ENCODE measurements at regions not wholly inside any gene's neighbourhood (a gene's known extent, or its start where the extent isn't known, plus 50 kb on each side); places are given as distances from the start of the nearest gene placed in this dataset.

- DNase-seq (ENCODE audit: low spot score in 2 of 2): peak in 1 of 2 donors; percentile 15
- intact Hi-C loops (cut with DNase I; ENCODE audit: low total_unique reads): no loop called here
- WGBS, 2 donors: 40 to 43% methylated on average over 12 of the region's 12 CpGs
- H3K4me3 ChIP-seq (ENCODE audit: low read depth, poor library complexity, severe bottlenecking): no peak overlapping the region
- TF ChIP-seq CTCF (IDR thresholded peaks at IDR 0.05) (no peak), POLR2A (IDR thresholded peaks at IDR 0.05) (no peak)
Measured at GRCh38 chr4:79623021-79623870, 215.2 kb upstream of the GK2 start.

GRCh38 chr4:79621061-79621460, 213.0 kb upstream of the GK2 start:
- intact Hi-C loops (cut with DNase I; ENCODE audit: low total_unique reads): no loop called here
- H3K4me3 ChIP-seq (ENCODE audit: low read depth, poor library complexity, severe bottlenecking): no peak overlapping the region
- DNase-seq (ENCODE audit: low spot score in 2 of 2): no peak
- no peak for TF ChIP-seq CTCF (IDR thresholded peaks at IDR 0.05)
- TF ChIP-seq POLR2A (IDR thresholded peaks at IDR 0.05): no peak
- WGBS, 2 donors: 86 to 90% methylated on average over 1 of the region's 1 CpG

- intact Hi-C loops (cut with DNase I; ENCODE audit: low total_unique reads): no loop called here
- no peak overlapping the region for H3K4me3 ChIP-seq (ENCODE audit: low read depth, poor library complexity, severe bottlenecking)
- TF ChIP-seq POLR2A (IDR thresholded peaks at IDR 0.05): no peak
- no peak for TF ChIP-seq CTCF (IDR thresholded peaks at IDR 0.05)
- DNase-seq (ENCODE audit: low spot score in 2 of 2): no peak
Measured at GRCh38 chr4:79620617-79621016, 212.6 kb upstream of the GK2 start.

- intact Hi-C loops (cut with DNase I; ENCODE audit: low total_unique reads): no loop called here
- 58 to 60% methylated on average over 3 of the region's 3 CpGs for WGBS, 2 donors
- no peak for DNase-seq (ENCODE audit: low spot score in 2 of 2)
- no peak overlapping the region for H3K4me3 ChIP-seq (ENCODE audit: low read depth, poor library complexity, severe bottlenecking)
- TF ChIP-seq POLR2A (IDR thresholded peaks at IDR 0.05) (no peak), CTCF (IDR thresholded peaks at IDR 0.05) (no peak)
Measured at GRCh38 chr4:79613269-79613935, 205.4 kb upstream of the GK2 start.

- no peak for DNase-seq (ENCODE audit: low spot score in 2 of 2)
- intact Hi-C loops (cut with DNase I; ENCODE audit: low total_unique reads): no loop called here
- WGBS, 2 donors: 80 to 83% methylated on average over 5 of the region's 5 CpGs
- TF ChIP-seq CTCF (IDR thresholded peaks at IDR 0.05) (no peak), POLR2A (IDR thresholded peaks at IDR 0.05) (no peak)
- no peak overlapping the region for H3K4me3 ChIP-seq (ENCODE audit: low read depth, poor library complexity, severe bottlenecking)
Measured at GRCh38 chr4:79611026-79611425, 203.0 kb upstream of the GK2 start.
